OCI-LY3 (cell line): ENCODE measurements at regions not wholly inside any gene's neighbourhood (a gene's known extent, or its start where the extent isn't known, plus 50 kb on each side); places are given as distances from the start of the nearest gene placed in this dataset.
"Not testable (repeated sequence)": the region's sequence is repeated elsewhere in the genome, so short reads cannot be mapped to it uniquely, and the experiment has no call there.

Source experiments
- H2AFZ ChIP-seq: fragments of 200-600, 300-600 bp; shearing (Covaris generic); 2 replicates; pipeline ENCODE4 v1.6.0; 2014; ENCODE audit warnings: antibody characterized with exemption, low read depth, low read length
- H3K27ac ChIP-seq: fragments of 200-600, 300-600 bp; sonication (generic); 2 replicates; pipeline ENCODE4 v1.5.1; 2014; ENCODE audit warnings: mild to moderate bottlenecking, low read length, moderate library complexity, mixed read lengths
- H3K27me3 ChIP-seq: fragments of 200-600, 300-600 bp; sonication (generic); 2 replicates; pipeline ENCODE4 v1.6.1; 2014; ENCODE audit warnings: low read depth, low read length, mixed read lengths
- H3K36me3 ChIP-seq: fragments of 200-600, 300-600 bp; sonication (generic); replicated peaks from 2 replicates; pipeline ENCODE3; 2014; ENCODE audit warnings: low read depth, low read length, mixed read lengths
- H3K4me1 ChIP-seq: fragments of 300-600, 200-600 bp; sonication (generic); 2 replicates; pipeline ENCODE4 v1.6.1; 2014; ENCODE audit warnings: low read length, mixed read lengths
- H3K4me2 ChIP-seq: fragments of 200-600, 300-600 bp; sonication (generic); 2 replicates; pipeline ENCODE4 v1.6.1; 2014; ENCODE audit warnings: low read length, mixed read lengths
- H3K4me3 ChIP-seq: fragments of 300-600, 200-600 bp; sonication (generic); 2 replicates; pipeline ENCODE4 v1.5.1; 2014; ENCODE audit warnings: antibody characterized with exemption, mild to moderate bottlenecking, low read length, moderate library complexity
- H3K79me2 ChIP-seq: fragments of 300-600, 200-600 bp; shearing (Covaris generic); 2 replicates; pipeline ENCODE4 v1.6.1; 2014; ENCODE audit warnings: mild to moderate bottlenecking, low read length, mixed read lengths
- H3K9ac ChIP-seq: fragments of 300-600, 200-600 bp; shearing (Covaris generic); 2 replicates; pipeline ENCODE4 v1.6.0; 2014; ENCODE audit warnings: mild to moderate bottlenecking, low read length, moderate library complexity
- H3K9me3 ChIP-seq: fragments of 200-600, 300-600 bp; shearing (Covaris generic); 2 replicates; pipeline ENCODE4 v1.6.1; 2014; ENCODE audit warnings: low read length, mixed read lengths; ENCODE audit not compliant: insufficient read depth
- H4K20me1 ChIP-seq: fragments of 200-600, 300-600 bp; sonication (generic); 2 replicates; pipeline ENCODE4 v1.6.1; 2016; ENCODE audit warnings: low read length, mixed read lengths; ENCODE audit not compliant: insufficient read depth
- EZH2phosphoT487 ChIP-seq: fragments of 200-600 bp; shearing (Covaris generic); IDR thresholded peaks from 2 replicates; pipeline ENCODE4 v1.6.1; 2018; ENCODE audit warnings: antibody characterized with exemption, mixed run types, low read depth
- TF ChIP-seq, protein P1 (sequence below): fragments of 200-600, 300-600 bp; sonication (generic); IDR thresholded peaks from 2 replicates; pipeline ENCODE4 v1.5.1; 2014; ENCODE audit warnings: antibody characterized with exemption, low read length, low read depth

DNA sequence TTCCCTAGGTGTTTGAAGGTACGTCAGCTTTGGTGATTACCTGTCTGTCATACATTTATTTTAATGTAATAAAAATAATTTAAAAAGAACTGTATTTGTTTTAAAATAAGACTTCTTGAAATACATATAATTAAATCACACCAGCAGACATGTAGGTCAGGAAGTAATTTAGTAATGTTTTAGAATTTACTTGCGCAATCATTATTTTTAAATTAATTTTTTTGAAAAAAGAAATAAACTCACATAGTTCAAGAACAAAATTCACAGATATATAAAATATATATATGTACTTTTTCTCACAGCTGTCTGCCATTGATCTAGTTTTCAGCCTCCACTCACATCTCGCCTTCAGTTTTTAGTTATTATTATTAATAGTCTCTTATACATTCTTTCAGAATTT is 875.9 kb downstream of the TTLL7 start:
- Histone ChIP-seq H3K36me3 (no peaks in the 10 kb centered on the region), H3K4me1 (peaks cover 1% of the 10 kb centered on the region; the same call in 1 of the 2 replicates), H2AFZ (no peak overlapping the region), H3K4me2 (no peak overlapping the region), H3K27ac (no peak overlapping the region), H3K27me3 (no peaks in the 10 kb centered on the region), H3K9me3 (no peaks in the 10 kb centered on the region), H4K20me1 (no peaks in the 10 kb centered on the region), H3K9ac (no peak overlapping the region), H3K4me3 (no peak overlapping the region), H3K79me2 (peaks cover 11% of the 10 kb centered on the region; the same call in 1 of the 2 replicates)
- no peak for TF ChIP-seq EZH2phosphoT487

DNA sequence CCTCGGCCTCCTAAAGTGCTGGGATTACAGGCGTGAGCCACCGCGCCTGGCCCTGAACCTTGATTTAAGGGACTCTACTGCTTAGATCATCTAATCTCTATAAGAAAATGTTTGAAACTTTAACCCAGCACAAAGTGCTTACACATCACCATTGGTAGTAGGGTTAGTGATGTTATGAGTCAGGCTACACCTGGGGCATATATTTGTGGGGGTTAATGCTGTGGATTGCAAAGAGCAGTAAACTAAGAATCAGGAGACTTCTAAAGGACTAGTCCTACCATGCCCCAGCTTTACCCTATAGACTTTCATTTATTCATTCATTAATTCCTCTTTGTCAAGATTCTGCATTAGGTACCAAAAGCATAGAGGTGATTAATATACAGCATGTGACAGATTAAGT is 880.5 kb downstream of the TTLL7 start:
- no peaks in the 10 kb centered on the region for H4K20me1 ChIP-seq
- H3K36me3 ChIP-seq: no peaks in the 10 kb centered on the region
- TF ChIP-seq EZH2phosphoT487: no peak
- TF ChIP-seq, protein P1, sequence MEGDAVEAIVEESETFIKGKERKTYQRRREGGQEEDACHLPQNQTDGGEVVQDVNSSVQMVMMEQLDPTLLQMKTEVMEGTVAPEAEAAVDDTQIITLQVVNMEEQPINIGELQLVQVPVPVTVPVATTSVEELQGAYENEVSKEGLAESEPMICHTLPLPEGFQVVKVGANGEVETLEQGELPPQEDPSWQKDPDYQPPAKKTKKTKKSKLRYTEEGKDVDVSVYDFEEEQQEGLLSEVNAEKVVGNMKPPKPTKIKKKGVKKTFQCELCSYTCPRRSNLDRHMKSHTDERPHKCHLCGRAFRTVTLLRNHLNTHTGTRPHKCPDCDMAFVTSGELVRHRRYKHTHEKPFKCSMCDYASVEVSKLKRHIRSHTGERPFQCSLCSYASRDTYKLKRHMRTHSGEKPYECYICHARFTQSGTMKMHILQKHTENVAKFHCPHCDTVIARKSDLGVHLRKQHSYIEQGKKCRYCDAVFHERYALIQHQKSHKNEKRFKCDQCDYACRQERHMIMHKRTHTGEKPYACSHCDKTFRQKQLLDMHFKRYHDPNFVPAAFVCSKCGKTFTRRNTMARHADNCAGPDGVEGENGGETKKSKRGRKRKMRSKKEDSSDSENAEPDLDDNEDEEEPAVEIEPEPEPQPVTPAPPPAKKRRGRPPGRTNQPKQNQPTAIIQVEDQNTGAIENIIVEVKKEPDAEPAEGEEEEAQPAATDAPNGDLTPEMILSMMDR: no peak
- no peak overlapping the region for H3K9ac ChIP-seq
- H3K79me2 ChIP-seq: no peaks in the 10 kb centered on the region
- no peak overlapping the region for H2AFZ ChIP-seq
- no peak overlapping the region for H3K27ac ChIP-seq
- H3K4me2 ChIP-seq: no peak overlapping the region
- H3K27me3 ChIP-seq: no peaks in the 10 kb centered on the region
- H3K4me1 ChIP-seq: no peaks in the 10 kb centered on the region
- no peaks in the 10 kb centered on the region for H3K9me3 ChIP-seq
- no peak overlapping the region for H3K4me3 ChIP-seq

GRCh38 chr1:83117030-83117429 is 881.9 kb downstream of the TTLL7 start:
- not testable (repeated sequence) for H3K79me2 ChIP-seq, H3K27me3 ChIP-seq, H4K20me1 ChIP-seq, H3K4me3 ChIP-seq, H3K4me2 ChIP-seq, H2AFZ ChIP-seq, H3K9me3 ChIP-seq, H3K4me1 ChIP-seq, H3K9ac ChIP-seq, H3K36me3 ChIP-seq, H3K27ac ChIP-seq

- Histone ChIP-seq H2AFZ (no peak overlapping the region), H3K9ac (no peak overlapping the region), H4K20me1 (no peaks in the 10 kb centered on the region), H3K4me1 (peaks cover 2% of the 10 kb centered on the region), H3K36me3 (no peaks in the 10 kb centered on the region), H3K79me2 (no peaks in the 10 kb centered on the region), H3K4me3 (no peak overlapping the region), H3K9me3 (no peaks in the 10 kb centered on the region), H3K4me2 (no peak overlapping the region), H3K27me3 (no peaks in the 10 kb centered on the region), H3K27ac (no peak overlapping the region)
- TF ChIP-seq, protein P1: no peak
- TF ChIP-seq EZH2phosphoT487: no peak
Measured at GRCh38 chr1:83115785-83116184, 883.1 kb downstream of the TTLL7 start.

- H3K36me3 ChIP-seq: no peaks in the 10 kb centered on the region
- H3K27me3 ChIP-seq: no peaks in the 10 kb centered on the region
- no peaks in the 10 kb centered on the region for H4K20me1 ChIP-seq
- no peaks in the 10 kb centered on the region for H3K9me3 ChIP-seq
- peaks cover 17% of the 10 kb centered on the region for H3K4me1 ChIP-seq
- TF ChIP-seq, protein P1: no peak
- TF ChIP-seq EZH2phosphoT487: no peak
- no peak overlapping the region for H3K27ac ChIP-seq
- no peak overlapping the region for H3K9ac ChIP-seq
- H3K4me2 ChIP-seq: no peak overlapping the region
- no peaks in the 10 kb centered on the region for H3K79me2 ChIP-seq
- no peak overlapping the region for H3K4me3 ChIP-seq
- no peak overlapping the region for H2AFZ ChIP-seq
Measured at GRCh38 chr1:83114136-83114834, 884.6 kb downstream of the TTLL7 start.
